A673 (cell line): ENCODE measurements at regions not wholly inside any gene's neighbourhood (a gene's known extent, or its start where the extent isn't known, plus 50 kb on each side); places are given as distances from the start of the nearest gene placed in this dataset.

ENCODE experiments used
- EZH2 ChIP-seq: fragments of 200-600 bp; sonication (generic); IDR thresholded peaks from 2 replicates; pipeline ENCODE4 v1.6.1; 2017; ENCODE audit warnings: borderline replicate concordance, low read depth, mild to moderate bottlenecking, mixed read lengths, antibody characterized with exemption, low read length; ENCODE audit not compliant: poor library complexity, severe bottlenecking
- TF ChIP-seq, protein P1 (sequence below): fragments of 300-800, 200-600 bp; sonication (generic); conservative IDR thresholded peaks from 2 replicates; pipeline ENCODE4 v1.5.1; 2017; ENCODE audit warnings: low read depth, mild to moderate bottlenecking, antibody characterized with exemption, low read length, moderate library complexity, mixed read lengths

- TF ChIP-seq, protein P1, sequence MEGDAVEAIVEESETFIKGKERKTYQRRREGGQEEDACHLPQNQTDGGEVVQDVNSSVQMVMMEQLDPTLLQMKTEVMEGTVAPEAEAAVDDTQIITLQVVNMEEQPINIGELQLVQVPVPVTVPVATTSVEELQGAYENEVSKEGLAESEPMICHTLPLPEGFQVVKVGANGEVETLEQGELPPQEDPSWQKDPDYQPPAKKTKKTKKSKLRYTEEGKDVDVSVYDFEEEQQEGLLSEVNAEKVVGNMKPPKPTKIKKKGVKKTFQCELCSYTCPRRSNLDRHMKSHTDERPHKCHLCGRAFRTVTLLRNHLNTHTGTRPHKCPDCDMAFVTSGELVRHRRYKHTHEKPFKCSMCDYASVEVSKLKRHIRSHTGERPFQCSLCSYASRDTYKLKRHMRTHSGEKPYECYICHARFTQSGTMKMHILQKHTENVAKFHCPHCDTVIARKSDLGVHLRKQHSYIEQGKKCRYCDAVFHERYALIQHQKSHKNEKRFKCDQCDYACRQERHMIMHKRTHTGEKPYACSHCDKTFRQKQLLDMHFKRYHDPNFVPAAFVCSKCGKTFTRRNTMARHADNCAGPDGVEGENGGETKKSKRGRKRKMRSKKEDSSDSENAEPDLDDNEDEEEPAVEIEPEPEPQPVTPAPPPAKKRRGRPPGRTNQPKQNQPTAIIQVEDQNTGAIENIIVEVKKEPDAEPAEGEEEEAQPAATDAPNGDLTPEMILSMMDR: peak; percentile 62
- TF ChIP-seq EZH2: no peak
Measured at GRCh38 chr18:47595831-47596501, 334.5 kb downstream of the SMAD2 start.
